ENCODE measurements at regions not wholly inside any gene's neighbourhood (a gene's known extent, or its start where the extent isn't known, plus 50 kb on each side); places are given as distances from the start of the nearest gene placed in this dataset.

- Histone ChIP-seq H2AK5ac (ENCODE audit: low read depth, low read length) (no peak overlapping the region), H2BK15ac (ENCODE audit: low read length) (no peak overlapping the region), H3K9ac (ENCODE audit: low read depth, low read length, poor library complexity) (no peak overlapping the region)
These were observed 555.7 kb downstream of the TBC1D22A start for GRCh38 chr22:47318041-47318737.

GRCh38 chr22:47315862-47316419, 553.5 kb downstream of the TBC1D22A start:
- no CpG with 5 or more reads among the region's 7 CpGs for WGBS, 2 donors (ENCODE audit: extremely low coverage in 2 of 2, insufficient read length in 2 of 2, insufficient replicate concordance in 1 of 2)
- Histone ChIP-seq H3K79me1 (ENCODE audit: low read depth, low read length) (no peaks in the 10 kb centered on the region), H3K23ac (ENCODE audit: low read depth, low read length, poor library complexity) (no peak overlapping the region), H3K27ac (replicated peaks; ENCODE audit: low read length) (no peak overlapping the region), H3K27me3 (ENCODE audit: control insufficient read depth in 3 of 3, insufficient read depth in 3 of 3, low read depth in 1 of 3, low read length in 3 of 3) (no peaks in the 10 kb centered on the region), H2BK5ac (ENCODE audit: low read length) (no peak overlapping the region), H2BK12ac (ENCODE audit: low read length) (no peak overlapping the region), H3K4me1 (ENCODE audit: control insufficient read depth in 2 of 2, insufficient read depth in 1 of 2, low read depth in 1 of 2, low read length in 2 of 2) (no peaks in the 10 kb centered on the region), H3K4me2 (ENCODE audit: insufficient read depth, low read length, poor library complexity, severe bottlenecking) (no peak overlapping the region), H4K8ac (ENCODE audit: low read depth, low read length) (no peak overlapping the region), H3K36me3 (replicated peaks in 1 of 2; ENCODE audit: control insufficient read depth in 2 of 2, insufficient read depth in 2 of 2, low read length in 2 of 2) (no peaks in the 10 kb centered on the region), H2BK15ac (ENCODE audit: low read length) (no peak overlapping the region), H4K91ac (ENCODE audit: low read depth, low read length, poor library complexity) (no peak overlapping the region), H2BK120ac (ENCODE audit: low read depth, low read length) (no peak overlapping the region), H3K14ac (ENCODE audit: low read length) (no peak overlapping the region), H3K9me3 (replicated peaks in 1 of 2; ENCODE audit: control insufficient read depth in 2 of 2, insufficient read depth in 1 of 2, low read depth in 1 of 2, low read length in 2 of 2) (peaks cover 0 to 6% of the 10 kb centered on the region in 2 donors), H3K4ac (ENCODE audit: low read length) (no peak overlapping the region), H3K18ac (ENCODE audit: low read length) (no peak overlapping the region), H2AFZ (ENCODE audit: low read length) (no peak overlapping the region), H3K9ac (ENCODE audit: low read depth, low read length, poor library complexity) (no peak overlapping the region), H2AK5ac (ENCODE audit: low read depth, low read length) (no peak overlapping the region), H3K4me3 (ENCODE audit: low read length in 2 of 2) (no peak overlapping the region)
- DNase-seq (ENCODE audit: low spot score) = no peak

More at GRCh38 chr22:47318041-47318737, 555.7 kb downstream of the TBC1D22A start:
- no peak overlapping the region for H3K4me2 ChIP-seq (ENCODE audit: insufficient read depth, low read length, poor library complexity, severe bottlenecking)
- H2BK120ac ChIP-seq (ENCODE audit: low read depth, low read length) = no peak overlapping the region
- H2AFZ ChIP-seq (ENCODE audit: low read length) = no peak overlapping the region
- no peaks in the 10 kb centered on the region for H3K36me3 ChIP-seq (replicated peaks in 1 of 2; ENCODE audit: control insufficient read depth in 2 of 2, insufficient read depth in 2 of 2, low read length in 2 of 2)
- no peak overlapping the region for H4K91ac ChIP-seq (ENCODE audit: low read depth, low read length, poor library complexity)
- no peak overlapping the region for H3K27ac ChIP-seq (replicated peaks; ENCODE audit: low read length)
- no peaks in the 10 kb centered on the region for H3K79me1 ChIP-seq (ENCODE audit: low read depth, low read length)
- no peak overlapping the region for H2BK5ac ChIP-seq (ENCODE audit: low read length)
- no peaks in the 10 kb centered on the region for H3K4me1 ChIP-seq (ENCODE audit: control insufficient read depth in 2 of 2, insufficient read depth in 1 of 2, low read depth in 1 of 2, low read length in 2 of 2)
- WGBS, 2 donors (ENCODE audit: extremely low coverage in 2 of 2, insufficient read length in 2 of 2, insufficient replicate concordance in 1 of 2) = no CpG with 5 or more reads among the region's 9 CpGs
- H4K8ac ChIP-seq (ENCODE audit: low read depth, low read length) = no peak overlapping the region
- H3K18ac ChIP-seq (ENCODE audit: low read length) = no peak overlapping the region
- H3K4ac ChIP-seq (ENCODE audit: low read length) = no peak overlapping the region
- no peak overlapping the region for H3K23ac ChIP-seq (ENCODE audit: low read depth, low read length, poor library complexity)
- peak overlapping the region in 1 of 2 donors; percentile 55 for H3K4me3 ChIP-seq (ENCODE audit: low read length in 2 of 2)
- no peak for DNase-seq (ENCODE audit: low spot score)
- no peak overlapping the region for H2BK12ac ChIP-seq (ENCODE audit: low read length)
- no peaks in the 10 kb centered on the region for H3K27me3 ChIP-seq (ENCODE audit: control insufficient read depth in 3 of 3, insufficient read depth in 3 of 3, low read depth in 1 of 3, low read length in 3 of 3)
- H3K14ac ChIP-seq (ENCODE audit: low read length) = no peak overlapping the region
- H3K9me3 ChIP-seq (replicated peaks in 1 of 2; ENCODE audit: control insufficient read depth in 2 of 2, insufficient read depth in 1 of 2, low read depth in 1 of 2, low read length in 2 of 2) = peaks cover 0 to 24% of the 10 kb centered on the region in 2 donors

GRCh38 chr22:47310601-47311000, 548.2 kb downstream of the TBC1D22A start:
- Histone ChIP-seq H4K8ac (ENCODE audit: low read depth, low read length) (no peak overlapping the region), H3K27ac (replicated peaks; ENCODE audit: low read length) (no peak overlapping the region), H3K4me1 (ENCODE audit: control insufficient read depth in 2 of 2, insufficient read depth in 1 of 2, low read depth in 1 of 2, low read length in 2 of 2) (no peaks in the 10 kb centered on the region), H3K79me1 (ENCODE audit: low read depth, low read length) (no peaks in the 10 kb centered on the region), H3K27me3 (ENCODE audit: control insufficient read depth in 3 of 3, insufficient read depth in 3 of 3, low read depth in 1 of 3, low read length in 3 of 3) (peaks cover 0 to 2% (median 0%) of the 10 kb centered on the region in 3 experiments), H2BK120ac (ENCODE audit: low read depth, low read length) (no peak overlapping the region), H3K36me3 (replicated peaks in 1 of 2; ENCODE audit: control insufficient read depth in 2 of 2, insufficient read depth in 2 of 2, low read length in 2 of 2) (no peaks in the 10 kb centered on the region), H3K23ac (ENCODE audit: low read depth, low read length, poor library complexity) (no peak overlapping the region), H2BK5ac (ENCODE audit: low read length) (no peak overlapping the region), H3K4me3 (ENCODE audit: low read length in 2 of 2) (no peak overlapping the region), H3K14ac (ENCODE audit: low read length) (no peak overlapping the region), H3K9ac (ENCODE audit: low read depth, low read length, poor library complexity) (no peak overlapping the region), H3K4me2 (ENCODE audit: insufficient read depth, low read length, poor library complexity, severe bottlenecking) (no peak overlapping the region), H3K18ac (ENCODE audit: low read length) (no peak overlapping the region), H2BK12ac (ENCODE audit: low read length) (no peak overlapping the region), H3K4ac (ENCODE audit: low read length) (no peak overlapping the region), H4K91ac (ENCODE audit: low read depth, low read length, poor library complexity) (no peak overlapping the region), H2BK15ac (ENCODE audit: low read length) (no peak overlapping the region), H3K9me3 (replicated peaks in 1 of 2; ENCODE audit: control insufficient read depth in 2 of 2, insufficient read depth in 1 of 2, low read depth in 1 of 2, low read length in 2 of 2) (peaks cover 0 to 14% of the 10 kb centered on the region in 2 donors), H2AK5ac (ENCODE audit: low read depth, low read length) (no peak overlapping the region), H2AFZ (ENCODE audit: low read length) (no peak overlapping the region)
- no peak for DNase-seq (ENCODE audit: low spot score)
- no CpG with 5 or more reads among the region's 1 CpG for WGBS, 2 donors (ENCODE audit: extremely low coverage in 2 of 2, insufficient read length in 2 of 2, insufficient replicate concordance in 1 of 2)

GRCh38 chr22:47309946-47310345, 547.5 kb downstream of the TBC1D22A start:
- H4K91ac ChIP-seq (ENCODE audit: low read depth, low read length, poor library complexity) = no peak overlapping the region
- no peaks in the 10 kb centered on the region for H3K36me3 ChIP-seq (replicated peaks in 1 of 2; ENCODE audit: control insufficient read depth in 2 of 2, insufficient read depth in 2 of 2, low read length in 2 of 2)
- H3K27me3 ChIP-seq (ENCODE audit: control insufficient read depth in 3 of 3, insufficient read depth in 3 of 3, low read depth in 1 of 3, low read length in 3 of 3) = peaks cover 0 to 2% (median 0%) of the 10 kb centered on the region in 3 experiments
- H2AK5ac ChIP-seq (ENCODE audit: low read depth, low read length) = no peak overlapping the region
- H2BK5ac ChIP-seq (ENCODE audit: low read length) = no peak overlapping the region
- H2BK120ac ChIP-seq (ENCODE audit: low read depth, low read length) = no peak overlapping the region
- no peak overlapping the region for H4K8ac ChIP-seq (ENCODE audit: low read depth, low read length)
- DNase-seq (ENCODE audit: low spot score) = no peak
- H2BK15ac ChIP-seq (ENCODE audit: low read length) = no peak overlapping the region
- no peak overlapping the region for H3K9ac ChIP-seq (ENCODE audit: low read depth, low read length, poor library complexity)
- H3K4me1 ChIP-seq (ENCODE audit: control insufficient read depth in 2 of 2, insufficient read depth in 1 of 2, low read depth in 1 of 2, low read length in 2 of 2) = no peaks in the 10 kb centered on the region
- H3K23ac ChIP-seq (ENCODE audit: low read depth, low read length, poor library complexity) = no peak overlapping the region
- H3K9me3 ChIP-seq (replicated peaks in 1 of 2; ENCODE audit: control insufficient read depth in 2 of 2, insufficient read depth in 1 of 2, low read depth in 1 of 2, low read length in 2 of 2) = peaks cover 0 to 17% of the 10 kb centered on the region in 2 donors
- no peak overlapping the region for H3K18ac ChIP-seq (ENCODE audit: low read length)
- H2BK12ac ChIP-seq (ENCODE audit: low read length) = no peak overlapping the region
- no peak overlapping the region for H3K4ac ChIP-seq (ENCODE audit: low read length)
- H3K4me3 ChIP-seq (ENCODE audit: low read length in 2 of 2) = no peak overlapping the region
- no peak overlapping the region for H2AFZ ChIP-seq (ENCODE audit: low read length)
- no peak overlapping the region for H3K27ac ChIP-seq (replicated peaks; ENCODE audit: low read length)
- no peak overlapping the region for H3K4me2 ChIP-seq (ENCODE audit: insufficient read depth, low read length, poor library complexity, severe bottlenecking)
- no peaks in the 10 kb centered on the region for H3K79me1 ChIP-seq (ENCODE audit: low read depth, low read length)
- WGBS, 2 donors (ENCODE audit: extremely low coverage in 2 of 2, insufficient read length in 2 of 2, insufficient replicate concordance in 1 of 2) = no CpG with 5 or more reads among the region's 4 CpGs
- no peak overlapping the region for H3K14ac ChIP-seq (ENCODE audit: low read length)
